H1 (cell line): ENCODE measurements at regions not wholly inside any gene's neighbourhood (a gene's known extent, or its start where the extent isn't known, plus 50 kb on each side); places are given as distances from the start of the nearest gene placed in this dataset.

Experiments
- CHD7 ChIP-seq: fragments of 300-600 bp; sonication (generic); IDR thresholded peaks from 2 replicates; pipeline ENCODE4 v1.7.1; 2012; ENCODE audit warnings: low read length, moderate library complexity, mild to moderate bottlenecking, inconsistent platforms; ENCODE audit not compliant: insufficient replicate concordance
- CREB1 ChIP-seq: IDR thresholded peaks from 2 replicates; pipeline ENCODE4 v1.6.1; 2012; ENCODE audit warnings: inconsistent platforms

- TF ChIP-seq CHD7 (no peak), CREB1 (no peak)
Measured at GRCh38 chr13:84934911-84935310, 864.3 kb downstream of the SLITRK6 start (continued).
